Thyroid gland (tissue), 4 donors: ENCODE measurements at regions not wholly inside any gene's neighbourhood (a gene's known extent, or its start where the extent isn't known, plus 50 kb on each side); places are given as distances from the start of the nearest gene placed in this dataset.

Experiments
- POLR2A ChIP-seq, 2 donors: fragments of 450-650 bp; IDR thresholded peaks; one replicate each; pipeline ENCODE4 v1.6.1; 2017; ENCODE audit warnings: antibody characterized with exemption in 2 of 2, mild to moderate bottlenecking in 2 of 2, moderate library complexity in 1 of 2
- TF ChIP-seq, protein P1 (sequence below), 6 experiments: fragments of 200-600 bp in 3 of 6; fragments of 450-650 bp in 3 of 6; sonication (generic) in 3 of 6; IDR thresholded peaks; one replicate each; pipeline ENCODE4 v1.5.1; 2016 to 2019; ENCODE audit warnings: antibody characterized with exemption in 6 of 6, mild to moderate bottlenecking in 2 of 6, inconsistent platforms in 1 of 6, moderate library complexity in 1 of 6

DNA sequence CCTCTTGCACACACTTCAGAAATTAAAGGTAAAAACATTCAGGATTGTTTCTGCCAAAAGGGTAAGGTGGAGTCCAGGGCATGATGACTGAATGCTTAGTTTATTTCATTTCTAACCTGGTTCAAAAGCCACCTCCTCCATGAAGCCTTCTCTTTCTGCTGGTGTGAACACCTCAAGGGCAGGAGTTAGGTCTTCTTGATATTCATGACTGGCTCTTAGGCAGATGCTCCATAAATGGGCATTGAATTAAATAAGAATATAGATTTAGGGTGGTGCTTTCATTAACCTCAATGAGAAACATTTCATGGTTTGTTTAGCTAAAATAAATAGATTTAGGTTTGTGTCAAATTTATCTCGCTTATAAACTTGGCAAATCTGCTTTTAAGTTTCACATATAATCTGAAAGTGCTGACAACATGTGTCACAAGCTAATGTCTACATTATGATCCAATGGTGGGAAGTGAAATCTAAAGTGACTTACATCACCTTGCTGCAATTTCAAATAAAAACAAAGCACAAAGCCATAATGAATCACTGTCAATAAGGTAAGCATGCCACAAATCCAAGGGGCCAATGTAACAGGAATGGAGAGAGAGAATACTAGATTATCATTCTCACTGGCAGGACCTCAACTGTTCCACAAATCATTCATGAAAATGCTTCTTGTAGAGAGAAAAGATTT lies 72.7 kb upstream of the GRIP1 start:
- no peak for TF ChIP-seq POLR2A (IDR thresholded peaks at IDR 0.05)
- TF ChIP-seq, protein P1, sequence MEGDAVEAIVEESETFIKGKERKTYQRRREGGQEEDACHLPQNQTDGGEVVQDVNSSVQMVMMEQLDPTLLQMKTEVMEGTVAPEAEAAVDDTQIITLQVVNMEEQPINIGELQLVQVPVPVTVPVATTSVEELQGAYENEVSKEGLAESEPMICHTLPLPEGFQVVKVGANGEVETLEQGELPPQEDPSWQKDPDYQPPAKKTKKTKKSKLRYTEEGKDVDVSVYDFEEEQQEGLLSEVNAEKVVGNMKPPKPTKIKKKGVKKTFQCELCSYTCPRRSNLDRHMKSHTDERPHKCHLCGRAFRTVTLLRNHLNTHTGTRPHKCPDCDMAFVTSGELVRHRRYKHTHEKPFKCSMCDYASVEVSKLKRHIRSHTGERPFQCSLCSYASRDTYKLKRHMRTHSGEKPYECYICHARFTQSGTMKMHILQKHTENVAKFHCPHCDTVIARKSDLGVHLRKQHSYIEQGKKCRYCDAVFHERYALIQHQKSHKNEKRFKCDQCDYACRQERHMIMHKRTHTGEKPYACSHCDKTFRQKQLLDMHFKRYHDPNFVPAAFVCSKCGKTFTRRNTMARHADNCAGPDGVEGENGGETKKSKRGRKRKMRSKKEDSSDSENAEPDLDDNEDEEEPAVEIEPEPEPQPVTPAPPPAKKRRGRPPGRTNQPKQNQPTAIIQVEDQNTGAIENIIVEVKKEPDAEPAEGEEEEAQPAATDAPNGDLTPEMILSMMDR (IDR thresholded peaks at IDR 0.05) = no peak
